Activated naive CD4-positive, alpha-beta T cell treated with anti-CD3 and anti-CD28 coated beads, Interleukin-2, amount 10 ng/mL, durations not matched to agents 7 days and 5 days (primary cell): ENCODE measurements at regions not wholly inside any gene's neighbourhood (a gene's known extent, or its start where the extent isn't known, plus 50 kb on each side); places are given as distances from the start of the nearest gene placed in this dataset.
A peak's percentile ranks its signal among the peaks of the same experiment; 100 is the strongest.

ENCODE experiments used
- CTCF ChIA-PET: fragments of 350-600 bp; sonication (Branson Sonifier 250); formaldehyde crosslinking; loops from one replicate; lab custom pipeline; 2021; ENCODE audit warnings: antibody characterized with exemption; lab: Charles Lee
- DNase-seq: peaks from one replicate; pipeline ENCODE4 v3.0.0-alpha.2; 2020
- H3K27ac Mint-ChIP-seq: one replicate; pipeline ENCODE4 v1.8.0; 2021; ENCODE audit warnings: mild to moderate bottlenecking, moderate library complexity, mixed read lengths
- H3K27me3 Mint-ChIP-seq: one replicate; pipeline ENCODE4 v1.8.0; 2021; ENCODE audit warnings: mild to moderate bottlenecking, mixed read lengths
- H3K36me3 Mint-ChIP-seq: one replicate; pipeline ENCODE4 v1.8.0; 2021; ENCODE audit warnings: mixed read lengths
- H3K4me1 Mint-ChIP-seq: one replicate; pipeline ENCODE4 v1.8.0; 2021; ENCODE audit warnings: mixed read lengths
- H3K4me3 Mint-ChIP-seq: one replicate; pipeline ENCODE4 v1.8.0; 2021; ENCODE audit warnings: mild to moderate bottlenecking, moderate library complexity, mixed read lengths
- H3K9me3 Mint-ChIP-seq: one replicate; pipeline ENCODE4 v1.8.0; 2021; ENCODE audit warnings: mixed read lengths

DNA sequence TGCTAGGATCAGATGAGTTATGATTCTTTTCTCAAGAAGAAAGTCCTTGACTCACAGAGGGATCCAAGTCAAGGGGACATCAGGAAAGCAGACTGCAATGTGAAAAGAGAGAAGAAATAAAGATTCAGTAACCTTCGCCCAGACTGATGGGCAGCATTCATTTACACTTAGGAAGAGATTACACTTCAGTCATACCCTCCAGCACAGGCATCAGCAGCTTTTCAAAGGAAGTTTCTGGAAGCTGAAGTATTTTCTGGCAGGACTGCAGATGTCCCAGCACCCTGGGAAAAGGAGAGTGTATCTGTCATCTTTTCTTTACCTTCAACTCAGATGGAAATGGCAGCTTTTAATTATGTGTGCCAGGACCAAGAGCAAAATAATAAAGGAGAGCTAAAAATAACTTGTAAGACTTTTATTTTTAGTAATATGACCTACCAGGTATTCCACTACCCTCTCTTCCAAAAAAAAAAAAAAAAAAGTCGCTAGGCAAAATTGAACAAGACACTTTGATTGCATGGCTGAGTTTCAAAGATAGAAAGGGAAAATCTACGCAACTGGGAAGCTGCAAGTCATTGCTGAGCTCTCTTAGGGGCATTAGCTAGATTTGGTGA lies 712.1 kb downstream of the EPM2A start:
- no peak for DNase-seq
- no peaks in the 10 kb centered on the region for H3K36me3 Mint-ChIP-seq
- no peaks in the 10 kb centered on the region for H3K4me1 Mint-ChIP-seq
- peaks cover 7% of the 10 kb centered on the region for H3K27me3 Mint-ChIP-seq
- CTCF ChIA-PET = interaction anchor here (0.6 kb wide), 1 partner anchor 655 kb away, joined by 3 read pairs; no protein-coding TSS in a partner anchor
- no peak overlapping the region for H3K4me3 Mint-ChIP-seq
- no peak overlapping the region for H3K27ac Mint-ChIP-seq
- H3K9me3 Mint-ChIP-seq = no peaks in the 10 kb centered on the region

DNA sequence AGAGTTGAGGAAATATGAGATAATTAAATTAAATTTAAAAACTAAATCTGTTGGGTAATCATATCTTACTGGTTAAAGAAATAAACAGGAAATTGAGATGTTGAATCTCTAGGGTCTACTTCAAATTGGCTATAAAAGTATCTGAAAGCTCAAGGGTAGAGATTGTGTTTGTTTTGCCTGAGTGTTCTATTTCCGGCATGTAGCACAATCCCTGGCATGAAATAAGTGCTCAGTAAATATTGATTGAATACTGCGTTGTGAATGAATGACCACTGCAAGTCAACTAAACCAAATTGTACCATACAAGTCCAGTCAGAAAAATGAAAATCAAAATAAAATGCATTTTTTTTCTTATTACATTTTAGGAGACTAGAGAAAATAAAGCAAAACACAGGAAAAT lies 709.8 kb downstream of the EPM2A start:
- Mint-ChIP-seq H3K9me3 (no peaks in the 10 kb centered on the region), H3K27ac (no peak overlapping the region), H3K27me3 (peaks cover 7% of the 10 kb centered on the region), H3K4me3 (no peak overlapping the region), H3K4me1 (no peaks in the 10 kb centered on the region), H3K36me3 (no peaks in the 10 kb centered on the region)
- DNase-seq = no peak
- CTCF ChIA-PET = no interaction called here

DNA sequence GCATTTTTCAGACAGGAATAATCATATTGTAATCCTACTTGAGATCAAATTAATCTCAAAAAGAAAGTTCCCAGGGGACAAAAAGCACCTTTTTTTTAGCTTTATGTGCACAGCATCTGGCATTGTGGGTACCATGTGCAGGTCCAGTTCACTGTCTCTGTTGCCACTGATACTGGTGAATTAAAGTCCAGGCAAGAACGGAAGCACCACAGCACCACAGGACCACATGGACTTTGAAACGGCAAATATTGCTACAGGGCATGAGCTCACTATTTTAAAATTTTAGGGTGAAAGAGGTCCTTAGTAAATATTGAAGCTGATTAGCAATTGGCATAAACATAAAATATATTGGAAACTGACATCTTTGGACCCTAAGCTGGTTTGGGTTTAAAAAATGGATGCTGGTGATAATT lies 709.0 kb downstream of the EPM2A start:
- Mint-ChIP-seq H3K4me3 (no peak overlapping the region), H3K36me3 (no peaks in the 10 kb centered on the region), H3K27ac (no peak overlapping the region), H3K9me3 (no peaks in the 10 kb centered on the region), H3K27me3 (peaks cover 7% of the 10 kb centered on the region), H3K4me1 (no peaks in the 10 kb centered on the region)
- DNase-seq = no peak
- CTCF ChIA-PET = interaction anchor here (0.8 to 0.9 kb wide), 2 partner anchors 441 to 443 kb away, joined by 3 to 4 read pairs; no protein-coding TSS in a partner anchor

DNA sequence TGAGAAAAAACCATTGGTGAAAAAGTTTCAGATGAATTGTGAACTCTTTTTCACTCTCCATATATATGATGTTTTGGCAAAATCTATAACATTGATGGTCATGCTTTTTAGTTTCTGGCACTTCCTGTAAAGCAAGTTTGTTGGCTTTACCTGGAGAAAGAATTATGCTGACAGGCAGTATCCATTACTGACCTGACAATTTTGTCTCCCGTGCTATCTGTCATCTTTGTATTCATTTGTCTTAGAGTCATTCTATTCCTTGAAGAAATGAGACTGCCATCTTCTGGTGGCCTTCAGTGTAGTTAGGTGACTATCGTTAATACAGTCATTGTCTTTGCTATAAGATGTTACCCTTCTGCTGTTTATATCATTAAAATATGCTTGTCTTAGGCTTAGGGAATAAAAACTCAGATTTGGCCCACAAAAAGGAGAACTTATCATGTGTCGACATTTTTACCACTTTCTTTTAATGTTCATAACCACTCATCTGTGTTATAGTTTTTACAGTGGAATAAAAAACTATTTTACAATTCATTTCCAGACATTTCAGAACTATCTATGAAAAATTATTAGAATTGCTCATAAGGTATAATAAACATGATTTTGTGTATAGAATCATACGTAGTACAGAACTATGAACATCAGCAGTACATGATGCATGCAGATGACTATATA lies 707.0 kb downstream of the EPM2A start:
- CTCF ChIA-PET = interaction anchor here (0.8 to 1.0 kb wide), 2 partner anchors 443 to 444 kb away, joined by 3 to 4 read pairs; no protein-coding TSS in a partner anchor
- Mint-ChIP-seq H3K27ac (no peak overlapping the region), H3K4me3 (no peak overlapping the region), H3K36me3 (no peaks in the 10 kb centered on the region), H3K9me3 (no peaks in the 10 kb centered on the region), H3K4me1 (no peaks in the 10 kb centered on the region), H3K27me3 (peaks cover 7% of the 10 kb centered on the region)
- DNase-seq = peak; percentile 28

DNA sequence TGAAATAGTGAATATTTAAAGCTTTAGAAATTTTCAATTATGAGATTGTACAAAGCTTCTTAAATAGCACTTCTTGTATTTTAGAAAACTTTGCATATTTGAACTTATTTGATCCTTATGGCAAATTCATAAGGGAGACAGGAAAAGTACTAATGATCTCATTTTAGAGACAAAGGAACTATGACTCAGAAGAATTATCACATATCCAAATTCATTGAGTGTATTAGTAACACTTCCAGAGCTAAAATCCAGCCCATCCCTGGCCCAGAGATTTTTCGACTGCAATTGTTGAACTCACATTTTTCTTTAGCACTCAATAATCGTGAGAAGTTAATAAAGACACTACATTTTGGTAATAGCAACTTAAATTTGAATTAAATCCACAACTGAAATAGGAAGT lies 704.3 kb downstream of the EPM2A start:
- Mint-ChIP-seq H3K27me3 (no peaks in the 10 kb centered on the region), H3K4me3 (no peak overlapping the region), H3K9me3 (no peaks in the 10 kb centered on the region), H3K27ac (no peak overlapping the region), H3K4me1 (no peaks in the 10 kb centered on the region), H3K36me3 (no peaks in the 10 kb centered on the region)
- CTCF ChIA-PET = no interaction called here
- no peak for DNase-seq

DNA sequence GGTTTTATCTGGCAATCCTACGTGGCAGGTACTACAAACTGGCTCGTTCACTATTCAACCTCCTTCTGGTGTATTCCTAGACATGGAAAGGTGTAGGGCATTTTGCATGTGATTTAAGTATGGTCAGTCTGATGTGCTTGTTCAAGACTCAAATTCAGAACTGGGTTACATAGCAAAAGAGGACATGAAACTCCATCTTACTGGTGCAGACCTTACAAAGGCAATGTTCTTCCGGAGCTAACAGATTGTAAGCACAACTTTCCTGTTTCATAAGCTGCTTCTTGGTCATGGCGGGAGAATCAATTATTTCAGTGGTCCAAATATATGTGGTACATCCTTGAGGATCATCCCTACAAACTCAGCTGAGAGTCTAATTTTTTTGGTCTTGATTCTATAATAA lies 703.4 kb downstream of the EPM2A start:
- Mint-ChIP-seq H3K9me3 (no peaks in the 10 kb centered on the region), H3K4me3 (no peak overlapping the region), H3K27ac (no peak overlapping the region), H3K27me3 (no peaks in the 10 kb centered on the region), H3K4me1 (no peaks in the 10 kb centered on the region), H3K36me3 (no peaks in the 10 kb centered on the region)
- no peak for DNase-seq
- CTCF ChIA-PET = no interaction called here

DNA sequence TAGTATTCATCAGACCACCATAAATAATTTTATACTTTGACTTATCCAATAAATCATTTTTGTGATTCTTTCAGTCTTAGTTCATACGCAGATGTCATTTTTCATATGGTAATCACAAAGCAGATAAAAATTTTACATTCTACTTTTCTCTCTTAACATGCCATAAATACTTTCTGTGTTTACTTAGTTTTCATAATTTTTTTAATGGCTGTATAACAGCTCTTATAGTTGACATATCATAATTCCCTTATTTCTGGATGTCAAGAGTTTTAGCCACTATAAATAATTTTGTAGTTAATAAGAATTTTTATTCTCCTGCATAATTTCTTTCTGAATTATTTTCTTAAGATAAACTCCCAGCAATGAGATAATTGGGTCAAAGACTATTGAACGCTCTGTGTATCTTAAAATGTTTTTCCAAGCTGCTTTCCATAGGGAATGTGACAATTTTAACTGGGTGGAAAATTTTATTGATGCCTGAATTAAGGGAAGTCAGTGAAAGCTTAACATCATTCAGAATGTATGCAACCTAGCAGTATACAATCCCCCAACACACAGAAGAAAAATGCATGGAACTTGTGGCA lies 702.7 kb downstream of the EPM2A start:
- CTCF ChIA-PET = no interaction called here
- Mint-ChIP-seq H3K4me3 (no peak overlapping the region), H3K27me3 (no peaks in the 10 kb centered on the region), H3K4me1 (no peaks in the 10 kb centered on the region), H3K9me3 (no peaks in the 10 kb centered on the region), H3K27ac (no peak overlapping the region), H3K36me3 (no peaks in the 10 kb centered on the region)
- no peak for DNase-seq

DNA sequence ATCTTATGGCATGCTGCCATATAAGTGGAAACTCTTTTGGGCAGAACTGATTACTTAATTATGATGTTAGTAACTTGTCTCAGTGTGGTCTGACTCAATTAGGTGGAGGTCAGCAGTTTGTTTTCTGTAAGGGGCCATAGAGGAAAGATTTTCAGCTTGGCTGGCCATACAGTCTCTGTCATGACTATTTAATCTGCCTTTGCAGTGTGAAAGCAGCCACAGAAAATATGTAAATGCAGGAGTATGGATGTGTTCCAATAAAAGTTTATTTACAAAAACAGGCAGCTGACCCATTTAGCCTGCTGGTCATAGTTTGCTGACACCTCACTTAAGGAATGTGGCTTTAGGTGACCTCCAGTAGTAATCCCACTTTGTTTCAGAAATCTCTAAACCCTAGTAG lies 700.7 kb downstream of the EPM2A start:
- Mint-ChIP-seq H3K36me3 (no peaks in the 10 kb centered on the region), H3K4me1 (no peaks in the 10 kb centered on the region), H3K9me3 (no peaks in the 10 kb centered on the region), H3K27me3 (no peaks in the 10 kb centered on the region), H3K4me3 (no peak overlapping the region), H3K27ac (no peak overlapping the region)
- CTCF ChIA-PET = no interaction called here
- no peak for DNase-seq

DNA sequence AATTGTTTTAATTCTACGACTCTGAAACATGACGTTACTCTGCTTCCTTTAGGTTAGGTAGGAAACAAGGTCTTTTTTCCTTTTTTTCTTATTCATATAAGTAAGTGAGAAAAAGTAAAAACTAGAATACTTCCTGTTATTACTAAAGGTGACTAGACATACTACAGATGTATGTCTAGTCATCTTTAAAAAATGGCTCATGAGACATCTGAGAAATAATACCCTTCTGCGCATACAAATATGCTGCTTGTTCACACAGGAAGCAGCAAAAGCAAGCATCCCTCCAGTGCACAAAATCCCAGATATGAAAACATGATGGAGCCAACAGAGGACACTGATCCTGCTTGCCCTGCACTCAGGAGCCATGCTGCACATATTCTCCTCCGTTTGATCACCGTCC lies 699.1 kb downstream of the EPM2A start:
- Mint-ChIP-seq H3K36me3 (no peaks in the 10 kb centered on the region), H3K27me3 (no peaks in the 10 kb centered on the region), H3K4me1 (no peaks in the 10 kb centered on the region), H3K4me3 (no peak overlapping the region), H3K27ac (no peak overlapping the region), H3K9me3 (no peaks in the 10 kb centered on the region)
- CTCF ChIA-PET = no interaction called here
- no peak for DNase-seq

DNA sequence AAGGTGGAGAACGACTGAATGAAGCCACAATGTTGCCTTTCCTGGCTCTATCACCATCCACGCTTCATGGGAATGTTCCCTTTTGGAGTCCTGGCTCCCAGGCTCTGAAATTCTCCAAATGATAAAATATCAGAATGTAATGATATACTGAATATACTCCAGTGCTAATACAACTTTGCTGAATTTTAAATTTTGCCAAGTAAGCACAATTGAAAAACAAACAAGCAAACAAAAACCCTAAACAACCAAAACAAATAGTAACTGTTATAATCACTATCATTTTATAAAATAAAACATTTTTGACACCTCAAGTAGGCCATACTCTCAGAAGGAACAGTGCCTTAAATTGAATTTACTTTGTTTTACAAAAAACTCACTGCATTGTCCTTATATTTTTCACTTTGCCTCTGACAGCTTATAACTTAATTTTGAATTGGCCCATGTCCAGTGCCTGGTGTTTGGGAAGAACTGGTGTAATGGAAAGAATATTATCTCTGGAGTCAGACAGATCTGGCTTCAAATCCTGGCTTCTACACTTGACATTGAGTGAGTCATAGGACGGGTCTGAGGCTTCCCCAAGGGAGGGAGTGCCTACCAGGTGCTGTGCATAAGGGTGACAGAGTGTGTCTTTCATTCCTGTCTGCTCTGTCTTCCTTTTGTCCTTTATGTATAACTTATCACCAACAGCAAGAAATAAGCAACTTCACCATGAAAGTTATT lies 698.3 kb downstream of the EPM2A start:
- Mint-ChIP-seq H3K27me3 (no peaks in the 10 kb centered on the region), H3K4me1 (no peaks in the 10 kb centered on the region), H3K36me3 (no peaks in the 10 kb centered on the region), H3K9me3 (no peaks in the 10 kb centered on the region), H3K27ac (no peak overlapping the region), H3K4me3 (no peak overlapping the region)
- CTCF ChIA-PET = no interaction called here
- no peak for DNase-seq

DNA sequence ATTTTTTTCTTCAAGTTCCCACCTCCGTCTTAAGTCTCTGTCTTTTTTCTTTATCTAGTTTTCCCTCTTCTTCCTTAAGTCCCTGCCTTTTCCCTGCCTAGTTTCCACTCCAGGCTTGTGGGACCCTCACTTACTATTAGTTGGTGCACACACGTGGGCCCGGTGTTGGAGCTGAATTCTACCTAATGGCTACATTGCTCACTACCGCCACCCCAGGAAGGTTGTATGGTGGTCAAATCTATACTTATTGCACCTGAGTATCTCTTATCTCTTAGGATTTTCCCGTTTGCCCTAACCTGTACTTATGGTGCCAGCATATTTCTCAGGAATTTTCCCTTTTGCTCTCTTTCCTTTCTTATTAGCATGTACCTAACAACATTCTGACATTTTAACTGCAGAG lies 692.8 kb downstream of the EPM2A start:
- DNase-seq = no peak
- Mint-ChIP-seq H3K9me3 (no peaks in the 10 kb centered on the region), H3K27me3 (no peaks in the 10 kb centered on the region), H3K27ac (no peak overlapping the region), H3K4me3 (no peak overlapping the region), H3K36me3 (no peaks in the 10 kb centered on the region), H3K4me1 (no peaks in the 10 kb centered on the region)
- CTCF ChIA-PET = interaction anchor here (0.9 kb wide), 1 partner anchor 15 kb away, joined by 3 read pairs; no protein-coding TSS in a partner anchor

DNA sequence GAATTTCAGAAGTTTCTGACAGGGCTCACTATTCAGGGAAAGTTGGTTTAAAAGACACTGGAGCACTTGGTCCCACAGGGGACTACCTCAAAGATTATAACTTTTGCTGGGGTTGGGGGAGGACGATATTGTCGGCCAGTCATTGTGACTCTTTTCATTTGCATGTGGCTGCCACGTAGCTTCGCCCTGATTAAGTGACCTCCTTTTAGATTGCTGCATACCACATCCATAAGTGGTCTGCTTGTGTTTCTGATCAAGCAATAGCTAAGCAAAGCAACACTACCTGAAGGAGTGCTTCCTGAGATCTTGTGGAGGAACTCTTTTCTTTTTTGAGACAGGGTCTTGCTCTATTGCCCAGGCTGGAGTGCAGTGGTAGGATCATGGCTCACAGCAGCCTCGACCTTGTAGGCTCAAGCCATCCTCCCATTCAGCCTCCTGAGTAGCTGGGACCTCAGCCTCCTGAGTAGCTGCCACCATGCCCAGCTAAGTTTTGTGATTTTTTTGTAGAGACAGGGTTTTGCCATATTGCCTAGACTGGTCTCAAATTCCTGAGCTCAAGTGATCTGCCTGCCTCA lies 691.3 kb downstream of the EPM2A start:
- CTCF ChIA-PET = no interaction called here
- Mint-ChIP-seq H3K9me3 (no peaks in the 10 kb centered on the region), H3K4me3 (no peak overlapping the region), H3K27me3 (no peaks in the 10 kb centered on the region), H3K36me3 (no peaks in the 10 kb centered on the region), H3K4me1 (no peaks in the 10 kb centered on the region), H3K27ac (no peak overlapping the region)
- DNase-seq = no peak

DNA sequence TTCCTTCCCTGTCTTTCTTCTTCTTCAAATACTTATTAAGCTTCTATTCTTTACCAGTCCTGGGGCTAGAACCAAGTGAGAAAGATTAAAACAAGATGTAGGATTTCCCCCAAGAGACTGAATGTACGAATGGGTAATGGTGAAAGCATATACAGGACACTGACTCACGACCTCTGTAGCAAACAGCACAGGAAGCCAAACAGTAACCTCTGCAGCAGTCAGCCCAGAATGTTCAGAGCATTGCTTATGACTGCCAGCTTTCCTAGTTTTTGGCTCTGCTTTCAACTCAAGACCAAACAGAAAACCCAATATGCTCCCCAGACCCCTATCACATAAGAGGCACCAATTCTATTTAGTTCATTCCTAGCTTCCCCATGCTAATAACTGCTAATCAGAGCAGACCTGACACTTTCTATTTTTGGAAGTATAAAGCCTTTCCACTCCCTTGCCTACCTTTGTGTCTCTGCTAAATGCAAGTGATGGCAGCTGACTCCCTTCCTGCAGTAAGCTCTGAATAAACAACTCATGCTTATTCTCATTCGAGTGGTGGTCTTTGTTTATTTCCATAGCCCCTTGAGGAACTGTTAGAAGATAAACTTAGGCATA lies 690.6 kb downstream of the EPM2A start:
- Mint-ChIP-seq H3K27ac (no peak overlapping the region), H3K27me3 (no peaks in the 10 kb centered on the region), H3K4me3 (no peak overlapping the region), H3K4me1 (no peaks in the 10 kb centered on the region), H3K36me3 (no peaks in the 10 kb centered on the region), H3K9me3 (no peaks in the 10 kb centered on the region)
- CTCF ChIA-PET = interaction anchor here (0.6 kb wide), 1 partner anchor 644 kb away, joined by 5 read pairs; no protein-coding TSS in a partner anchor
- no peak for DNase-seq

DNA sequence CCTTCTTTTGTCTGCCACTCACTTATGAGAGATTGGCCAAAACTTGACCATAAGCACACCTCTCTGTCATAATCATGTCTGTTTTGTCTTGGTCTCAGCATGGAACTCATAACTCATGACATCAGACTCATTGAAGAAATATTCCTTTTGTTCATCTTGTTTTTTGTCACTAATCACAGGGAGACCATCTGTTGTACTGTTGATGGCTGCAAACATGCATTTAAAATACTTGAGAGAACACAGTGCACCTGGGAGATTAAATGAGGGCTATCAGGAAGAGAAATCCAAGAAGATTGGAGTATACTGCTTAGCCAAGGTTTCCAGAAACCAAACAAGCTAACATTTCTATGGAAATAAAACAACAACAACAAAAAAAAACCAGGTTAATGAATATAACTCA lies 689.7 kb downstream of the EPM2A start:
- DNase-seq = no peak
- Mint-ChIP-seq H3K4me1 (no peaks in the 10 kb centered on the region), H3K36me3 (no peaks in the 10 kb centered on the region), H3K9me3 (no peaks in the 10 kb centered on the region), H3K4me3 (no peak overlapping the region), H3K27me3 (no peaks in the 10 kb centered on the region), H3K27ac (no peak overlapping the region)
- CTCF ChIA-PET = no interaction called here
